ENCODE measurements at regions not wholly inside any gene's neighbourhood (a gene's known extent, or its start where the extent isn't known, plus 50 kb on each side); places are given as distances from the start of the nearest gene placed in this dataset.
A peak's percentile ranks its signal among the peaks of the same experiment; 100 is the strongest.

DNA sequence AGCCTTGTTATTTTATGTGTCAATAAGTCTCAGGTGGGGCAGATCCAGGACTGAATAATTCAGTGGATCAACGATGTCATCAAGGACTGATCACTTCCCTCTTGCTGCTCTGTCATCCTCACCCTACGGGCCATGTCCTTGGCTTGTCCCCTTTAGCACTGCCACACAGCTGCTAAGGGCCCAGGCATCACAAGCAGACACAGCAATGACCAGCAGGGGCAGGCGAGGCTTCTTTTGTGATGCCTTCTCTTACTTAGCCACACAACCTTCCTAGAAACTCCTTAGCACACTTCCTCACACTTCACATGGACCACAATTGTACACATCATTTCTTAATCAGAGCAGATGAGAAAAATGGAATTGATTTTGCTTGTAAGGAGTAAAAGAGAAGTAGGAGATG is 356.3 kb upstream of the SOX9 start:
- Histone ChIP-seq H3K4ac (ENCODE audit: low read depth, low read length) (no peak overlapping the region), H2BK120ac (ENCODE audit: insufficient read depth, low read length, poor library complexity) (no peak overlapping the region), H2BK5ac (ENCODE audit: low read depth, low read length, poor library complexity) (no peak overlapping the region), H3K79me1 (ENCODE audit: low read length) (no peaks in the 10 kb centered on the region), H3K27me3 (ENCODE audit: insufficient read depth, low read length) (no peaks in the 10 kb centered on the region), H3K36me3 (ENCODE audit: control insufficient read depth in 1 of 2, insufficient read depth in 2 of 2, low read length in 2 of 2) (no peaks in the 10 kb centered on the region), H4K91ac (ENCODE audit: low read depth, low read length) (no peak overlapping the region), H3K9ac (ENCODE audit: low read length) (no peak overlapping the region), H3K9me3 (ENCODE audit: insufficient read depth, low read depth, low read length) (no peaks in the 10 kb centered on the region), H3K4me2 (ENCODE audit: low read length) (no peak overlapping the region), H4K8ac (ENCODE audit: low read depth, low read length) (no peak overlapping the region), H3K4me3 (ENCODE audit: low read depth, low read length) (no peak overlapping the region), H3K79me2 (ENCODE audit: control insufficient read depth, insufficient read depth, low read length, poor library complexity) (no peaks in the 10 kb centered on the region), H3K27ac (ENCODE audit: low read depth, low read length) (no peak overlapping the region), H2BK12ac (ENCODE audit: low read length) (no peak overlapping the region), H3K14ac (ENCODE audit: low read length) (no peak overlapping the region), H3K4me1 (ENCODE audit: control insufficient read depth in 1 of 2, insufficient read depth in 2 of 2, low read length in 2 of 2) (no peaks in the 10 kb centered on the region), H2AK5ac (ENCODE audit: low read length) (peak overlapping the region; percentile 3), H4K12ac (ENCODE audit: low read depth, low read length) (no peak overlapping the region), H3K23ac (ENCODE audit: low read length) (no peak overlapping the region), H2AFZ (ENCODE audit: insufficient read depth, low read length, poor library complexity) (no peak overlapping the region), H3K18ac (ENCODE audit: low read length) (no peak overlapping the region)
- no peak for DNase-seq
- WGBS (ENCODE audit: extremely low coverage, insufficient coverage, insufficient read length): no CpG with 5 or more reads among the region's 3 CpGs

GRCh38 chr17:71765437-71765836 is 355.4 kb upstream of the SOX9 start:
- Histone ChIP-seq H2BK120ac (ENCODE audit: insufficient read depth, low read length, poor library complexity) (no peak overlapping the region), H3K4me3 (ENCODE audit: low read depth, low read length) (no peak overlapping the region), H2AK5ac (ENCODE audit: low read length) (no peak overlapping the region), H2BK12ac (ENCODE audit: low read length) (no peak overlapping the region), H3K4me1 (ENCODE audit: control insufficient read depth in 1 of 2, insufficient read depth in 2 of 2, low read length in 2 of 2) (no peaks in the 10 kb centered on the region), H4K12ac (ENCODE audit: low read depth, low read length) (no peak overlapping the region), H2BK5ac (ENCODE audit: low read depth, low read length, poor library complexity) (no peak overlapping the region), H3K18ac (ENCODE audit: low read length) (no peak overlapping the region), H3K36me3 (ENCODE audit: control insufficient read depth in 1 of 2, insufficient read depth in 2 of 2, low read length in 2 of 2) (no peaks in the 10 kb centered on the region), H3K23ac (ENCODE audit: low read length) (no peak overlapping the region), H4K91ac (ENCODE audit: low read depth, low read length) (no peak overlapping the region), H3K4me2 (ENCODE audit: low read length) (no peak overlapping the region), H3K4ac (ENCODE audit: low read depth, low read length) (no peak overlapping the region), H3K79me2 (ENCODE audit: control insufficient read depth, insufficient read depth, low read length, poor library complexity) (no peaks in the 10 kb centered on the region), H4K8ac (ENCODE audit: low read depth, low read length) (no peak overlapping the region), H3K79me1 (ENCODE audit: low read length) (no peaks in the 10 kb centered on the region), H3K27ac (ENCODE audit: low read depth, low read length) (no peak overlapping the region), H3K27me3 (ENCODE audit: insufficient read depth, low read length) (no peaks in the 10 kb centered on the region), H2AFZ (ENCODE audit: insufficient read depth, low read length, poor library complexity) (no peak overlapping the region), H3K9me3 (ENCODE audit: insufficient read depth, low read depth, low read length) (no peaks in the 10 kb centered on the region), H3K9ac (ENCODE audit: low read length) (no peak overlapping the region), H3K14ac (ENCODE audit: low read length) (no peak overlapping the region)
- DNase-seq: no peak
- WGBS (ENCODE audit: extremely low coverage, insufficient coverage, insufficient read length): no CpG with 5 or more reads among the region's 2 CpGs

DNA sequence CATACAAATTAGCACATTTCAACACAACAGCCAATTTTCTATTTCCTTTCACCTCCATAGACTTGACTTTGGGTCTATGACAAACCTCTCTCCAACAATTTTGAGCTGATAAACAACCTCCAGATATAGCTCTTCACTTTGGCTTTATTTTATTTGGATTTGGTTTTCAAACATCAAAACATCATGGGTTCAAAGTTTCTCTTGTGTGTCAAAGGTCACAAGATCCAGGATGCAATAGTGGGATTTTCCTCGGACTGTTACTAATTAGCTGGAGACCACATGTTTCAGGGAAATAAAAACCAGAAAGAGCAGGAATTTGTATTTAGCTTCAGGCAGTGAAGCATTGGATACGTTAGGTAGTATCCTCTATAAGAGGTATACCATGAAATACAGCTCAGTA is 351.0 kb upstream of the SOX9 start:
- Histone ChIP-seq H4K91ac (ENCODE audit: low read depth, low read length) (no peak overlapping the region), H2BK12ac (ENCODE audit: low read length) (no peak overlapping the region), H3K4me3 (ENCODE audit: low read depth, low read length) (no peak overlapping the region), H3K14ac (ENCODE audit: low read length) (no peak overlapping the region), H2AK5ac (ENCODE audit: low read length) (no peak overlapping the region), H4K8ac (ENCODE audit: low read depth, low read length) (no peak overlapping the region), H3K4me1 (ENCODE audit: control insufficient read depth in 1 of 2, insufficient read depth in 2 of 2, low read length in 2 of 2) (no peaks in the 10 kb centered on the region), H3K9ac (ENCODE audit: low read length) (no peak overlapping the region), H3K4ac (ENCODE audit: low read depth, low read length) (no peak overlapping the region), H3K23ac (ENCODE audit: low read length) (no peak overlapping the region), H3K79me2 (ENCODE audit: control insufficient read depth, insufficient read depth, low read length, poor library complexity) (no peaks in the 10 kb centered on the region), H3K27ac (ENCODE audit: low read depth, low read length) (no peak overlapping the region), H4K12ac (ENCODE audit: low read depth, low read length) (no peak overlapping the region), H3K9me3 (ENCODE audit: insufficient read depth, low read depth, low read length) (no peaks in the 10 kb centered on the region), H3K4me2 (ENCODE audit: low read length) (no peak overlapping the region), H3K79me1 (ENCODE audit: low read length) (no peaks in the 10 kb centered on the region), H3K27me3 (ENCODE audit: insufficient read depth, low read length) (no peaks in the 10 kb centered on the region), H3K36me3 (ENCODE audit: control insufficient read depth in 1 of 2, insufficient read depth in 2 of 2, low read length in 2 of 2) (no peaks in the 10 kb centered on the region), H2BK5ac (ENCODE audit: low read depth, low read length, poor library complexity) (no peak overlapping the region), H2AFZ (ENCODE audit: insufficient read depth, low read length, poor library complexity) (no peak overlapping the region), H2BK120ac (ENCODE audit: insufficient read depth, low read length, poor library complexity) (no peak overlapping the region), H3K18ac (ENCODE audit: low read length) (no peak overlapping the region)
- no peak for DNase-seq
- WGBS (ENCODE audit: extremely low coverage, insufficient coverage, insufficient read length): no CpG with 5 or more reads among the region's 2 CpGs

DNA sequence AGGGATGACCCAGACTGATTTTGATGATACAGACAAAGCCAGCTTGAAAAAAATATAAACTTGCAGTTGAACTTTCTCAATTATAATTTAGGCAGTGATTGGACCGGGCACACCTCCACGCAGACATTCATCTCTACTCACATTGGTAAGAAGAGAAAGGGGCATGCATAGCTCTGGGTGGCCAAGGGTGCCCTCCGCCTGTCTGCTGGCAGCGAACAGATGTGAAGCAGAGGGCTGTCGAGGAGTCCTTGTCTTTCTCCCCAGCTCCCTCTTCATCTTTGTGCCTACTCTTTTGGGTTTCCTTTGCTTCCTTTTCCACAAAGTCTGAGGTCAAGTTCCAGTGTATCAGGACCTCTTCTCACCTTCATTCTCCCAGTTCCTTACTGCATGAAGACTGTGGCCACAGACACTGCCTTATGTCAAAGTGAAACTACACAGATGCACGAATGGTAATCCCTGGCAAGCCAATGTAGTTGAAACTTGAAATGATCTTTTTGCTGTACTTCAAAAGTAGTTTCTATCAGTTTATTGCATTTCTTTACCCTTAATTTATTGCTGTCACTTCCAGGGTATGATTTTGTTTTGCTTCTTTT is 343.7 kb upstream of the SOX9 start:
- H3K79me2 ChIP-seq (ENCODE audit: control insufficient read depth, insufficient read depth, low read length, poor library complexity): no peaks in the 10 kb centered on the region
- H2AFZ ChIP-seq (ENCODE audit: insufficient read depth, low read length, poor library complexity): no peak overlapping the region
- H2BK5ac ChIP-seq (ENCODE audit: low read depth, low read length, poor library complexity): no peak overlapping the region
- no peak overlapping the region for H3K4me2 ChIP-seq (ENCODE audit: low read length)
- H3K9ac ChIP-seq (ENCODE audit: low read length): no peak overlapping the region
- no peak overlapping the region for H3K4ac ChIP-seq (ENCODE audit: low read depth, low read length)
- no peak overlapping the region for H3K18ac ChIP-seq (ENCODE audit: low read length)
- no peak overlapping the region for H2BK12ac ChIP-seq (ENCODE audit: low read length)
- no peaks in the 10 kb centered on the region for H3K36me3 ChIP-seq (ENCODE audit: control insufficient read depth in 1 of 2, insufficient read depth in 2 of 2, low read length in 2 of 2)
- no peaks in the 10 kb centered on the region for H3K27me3 ChIP-seq (ENCODE audit: insufficient read depth, low read length)
- no peak overlapping the region for H4K91ac ChIP-seq (ENCODE audit: low read depth, low read length)
- DNase-seq: no peak
- H4K8ac ChIP-seq (ENCODE audit: low read depth, low read length): no peak overlapping the region
- no peaks in the 10 kb centered on the region for H3K4me1 ChIP-seq (ENCODE audit: control insufficient read depth in 1 of 2, insufficient read depth in 2 of 2, low read length in 2 of 2)
- no peak overlapping the region for H3K23ac ChIP-seq (ENCODE audit: low read length)
- no peaks in the 10 kb centered on the region for H3K79me1 ChIP-seq (ENCODE audit: low read length)
- H3K9me3 ChIP-seq (ENCODE audit: insufficient read depth, low read depth, low read length): no peaks in the 10 kb centered on the region
- no peak overlapping the region for H4K12ac ChIP-seq (ENCODE audit: low read depth, low read length)
- no peak overlapping the region for H3K14ac ChIP-seq (ENCODE audit: low read length)
- H3K4me3 ChIP-seq (ENCODE audit: low read depth, low read length): no peak overlapping the region
- no peak overlapping the region for H2BK120ac ChIP-seq (ENCODE audit: insufficient read depth, low read length, poor library complexity)
- no peak overlapping the region for H2AK5ac ChIP-seq (ENCODE audit: low read length)
- WGBS (ENCODE audit: extremely low coverage, insufficient coverage, insufficient read length): no CpG with 5 or more reads among the region's 6 CpGs
- no peak overlapping the region for H3K27ac ChIP-seq (ENCODE audit: low read depth, low read length)
